ENCODE measurements at regions not wholly inside any gene's neighbourhood (a gene's known extent, or its start where the extent isn't known, plus 50 kb on each side); places are given as distances from the start of the nearest gene placed in this dataset.

GRCh38 chr3:194857469-194858113, 171.9 kb downstream of the FAM43A start:
- H2AFZ ChIP-seq: no peak overlapping the region
- H4K20me1 ChIP-seq (ENCODE audit: insufficient read depth): no peaks in the 10 kb centered on the region
- ChIA-PET CTCF (no interaction called here), POLR2A (ENCODE audit: unreplicated experiment) (interaction anchor here (0.6 kb wide), 1 partner anchor 14 kb away, joined by 4 read pairs; no protein-coding TSS in a partner anchor)
- no peaks in the 10 kb centered on the region for H3K9me2 ChIP-seq (ENCODE audit: insufficient read depth)
- H3K27me3 ChIP-seq (ENCODE audit: insufficient read depth, low read depth): no peaks in the 10 kb centered on the region
- H3K4me1 ChIP-seq (replicated peaks; ENCODE audit: insufficient read depth): peaks cover 10% of the 10 kb centered on the region
- no peak for TF ChIP-seq EZH2 (IDR thresholded peaks at IDR 0.05; ENCODE audit: low read depth)
- no peak for TF ChIP-seq CTCF (conservative IDR thresholded peaks at IDR 0.05)
- intact Hi-C loops (cut with micrococcal nuclease; ENCODE audit: unreplicated experiment): no loop called here
- H3K79me2 ChIP-seq (ENCODE audit: low read depth): no peaks in the 10 kb centered on the region
- no TSS peak for BruUV-seq (replicated peaks)
- no peak for DNase-seq
- no peaks in the 10 kb centered on the region for H3F3A ChIP-seq (ENCODE audit: insufficient read depth, low read depth)
- H3K27ac ChIP-seq: no peak overlapping the region
- no peaks in the 10 kb centered on the region for H3K9me3 ChIP-seq (ENCODE audit: insufficient read depth, low read depth)
- H3K4me2 ChIP-seq: no peak overlapping the region
- no peaks in the 10 kb centered on the region for H3K36me3 ChIP-seq (ENCODE audit: low read depth)
- H3K4me3 ChIP-seq: no peak overlapping the region

DNA sequence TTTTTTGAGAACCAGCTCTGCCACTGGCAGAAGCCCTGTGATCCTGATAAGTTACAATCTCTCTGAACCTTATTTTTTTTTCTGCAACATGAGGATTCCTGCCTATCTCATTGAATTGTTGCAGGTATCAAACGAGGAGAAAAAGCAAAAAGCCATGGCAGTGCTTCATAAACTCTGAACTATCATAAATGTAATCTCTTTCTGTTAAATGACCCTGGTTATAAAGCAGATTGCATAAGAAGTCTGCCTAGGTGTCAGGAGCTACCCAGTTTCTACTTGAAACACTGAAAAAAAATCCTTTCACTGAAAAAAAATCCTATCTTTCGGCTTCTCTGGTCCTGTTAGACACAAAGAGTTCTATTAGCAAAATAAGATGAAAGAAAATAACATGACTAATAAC, 172.7 kb downstream of the FAM43A start:
- BruUV-seq (replicated peaks): no TSS peak
- Histone ChIP-seq H3K4me3 (no peak overlapping the region), H3K36me3 (ENCODE audit: low read depth) (no peaks in the 10 kb centered on the region), H3K79me2 (ENCODE audit: low read depth) (no peaks in the 10 kb centered on the region), H3F3A (ENCODE audit: insufficient read depth, low read depth) (no peaks in the 10 kb centered on the region), H4K20me1 (ENCODE audit: insufficient read depth) (no peaks in the 10 kb centered on the region), H3K4me1 (replicated peaks; ENCODE audit: insufficient read depth) (peaks cover 2% of the 10 kb centered on the region), H3K9me2 (ENCODE audit: insufficient read depth) (no peaks in the 10 kb centered on the region), H3K4me2 (no peak overlapping the region), H3K9me3 (ENCODE audit: insufficient read depth, low read depth) (no peaks in the 10 kb centered on the region), H3K27me3 (ENCODE audit: insufficient read depth, low read depth) (no peaks in the 10 kb centered on the region), H3K27ac (no peak overlapping the region), H2AFZ (no peak overlapping the region)
- TF ChIP-seq EZH2 (IDR thresholded peaks at IDR 0.05; ENCODE audit: low read depth) (no peak), CTCF (conservative IDR thresholded peaks at IDR 0.05) (no peak)
- CTCF ChIA-PET: no interaction called here
- intact Hi-C loops (cut with micrococcal nuclease; ENCODE audit: unreplicated experiment): no loop called here
- POLR2A ChIA-PET (ENCODE audit: unreplicated experiment): interaction anchor here (0.6 kb wide), 1 partner anchor 13 kb away, joined by 4 read pairs; no protein-coding TSS in a partner anchor
- DNase-seq: no peak

DNA sequence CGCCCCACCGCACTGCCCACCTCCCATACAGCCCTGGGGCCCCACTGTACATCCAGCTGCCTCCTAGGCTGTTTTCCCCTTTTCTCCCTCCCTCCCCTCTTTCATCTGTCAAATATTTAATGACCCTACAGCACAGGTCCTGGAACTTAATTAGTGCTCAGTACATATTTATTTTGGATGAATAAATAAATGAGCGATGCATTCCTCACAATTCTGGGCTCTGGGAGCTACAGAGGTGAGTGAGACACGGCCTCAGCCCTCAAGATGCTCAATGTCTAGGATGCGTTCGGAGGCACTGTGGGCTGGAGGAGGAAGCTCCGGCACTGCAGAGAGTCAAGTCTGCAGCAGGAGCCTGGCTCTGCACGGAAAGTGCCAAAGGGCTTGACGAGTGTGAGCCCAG, 175.0 kb downstream of the FAM43A start:
- POLR2A ChIA-PET (ENCODE audit: unreplicated experiment): no interaction called here
- Histone ChIP-seq H3K4me3 (no peak overlapping the region), H3K27ac (no peak overlapping the region), H3K9me3 (ENCODE audit: insufficient read depth, low read depth) (no peaks in the 10 kb centered on the region), H4K20me1 (ENCODE audit: insufficient read depth) (no peaks in the 10 kb centered on the region), H3K27me3 (ENCODE audit: insufficient read depth, low read depth) (no peaks in the 10 kb centered on the region), H3K9me2 (ENCODE audit: insufficient read depth) (no peaks in the 10 kb centered on the region), H2AFZ (no peak overlapping the region), H3K79me2 (ENCODE audit: low read depth) (no peaks in the 10 kb centered on the region), H3K36me3 (ENCODE audit: low read depth) (no peaks in the 10 kb centered on the region), H3K4me2 (no peak overlapping the region), H3F3A (ENCODE audit: insufficient read depth, low read depth) (no peaks in the 10 kb centered on the region), H3K4me1 (replicated peaks; ENCODE audit: insufficient read depth) (no peaks in the 10 kb centered on the region)
- TF ChIP-seq EZH2 (IDR thresholded peaks at IDR 0.05; ENCODE audit: low read depth): no peak
- CTCF ChIA-PET: no interaction called here
- intact Hi-C loops (cut with micrococcal nuclease; ENCODE audit: unreplicated experiment): no loop called here
- no TSS peak for BruUV-seq (replicated peaks)
- no peak for DNase-seq

GRCh38 chr3:194861375-194861774, 175.7 kb downstream of the FAM43A start:
- BruUV-seq (replicated peaks): no TSS peak
- H3K4me2 ChIP-seq: no peak overlapping the region

More at GRCh38 chr3:194861375-194861774, 175.7 kb downstream of the FAM43A start:
- POLR2A ChIA-PET (ENCODE audit: unreplicated experiment): no interaction called here
- Histone ChIP-seq H4K20me1 (ENCODE audit: insufficient read depth) (no peaks in the 10 kb centered on the region), H3K36me3 (ENCODE audit: low read depth) (no peaks in the 10 kb centered on the region), H3K4me3 (no peak overlapping the region), H3K79me2 (ENCODE audit: low read depth) (no peaks in the 10 kb centered on the region), H3F3A (ENCODE audit: insufficient read depth, low read depth) (no peaks in the 10 kb centered on the region), H3K27me3 (ENCODE audit: insufficient read depth, low read depth) (no peaks in the 10 kb centered on the region), H3K27ac (no peak overlapping the region), H3K9me2 (ENCODE audit: insufficient read depth) (no peaks in the 10 kb centered on the region), H3K4me1 (replicated peaks; ENCODE audit: insufficient read depth) (no peaks in the 10 kb centered on the region), H3K9me3 (ENCODE audit: insufficient read depth, low read depth) (no peaks in the 10 kb centered on the region), H2AFZ (no peak overlapping the region)
- TF ChIP-seq EZH2 (IDR thresholded peaks at IDR 0.05; ENCODE audit: low read depth) (no peak), CTCF (conservative IDR thresholded peaks at IDR 0.05) (no peak)
- CTCF ChIA-PET: no interaction called here
- no peak for DNase-seq
- intact Hi-C loops (cut with micrococcal nuclease; ENCODE audit: unreplicated experiment): no loop called here
